B cell (primary cell): ENCODE measurements at regions not wholly inside any gene's neighbourhood (a gene's known extent, or its start where the extent isn't known, plus 50 kb on each side); places are given as distances from the start of the nearest gene placed in this dataset.
"Not testable (repeated sequence)": the region's sequence is repeated elsewhere in the genome, so short reads cannot be mapped to it uniquely, and the experiment has no call there.

Experiments
- ATAC-seq: fragments of 200-7000 bp; cut with Tn5 transposase; one replicate; pipeline ENCODE4 v1.10.0; 2021; ENCODE audit warnings: low read depth, mild to moderate bottlenecking, moderate number of reproducible peaks, moderate library complexity
- CTCF ChIA-PET: fragments of 350-600 bp; sonication (Branson Sonifier 250); formaldehyde crosslinking; loops from one replicate; lab custom pipeline; 2021; ENCODE audit warnings: antibody characterized with exemption, inconsistent platforms; lab: Charles Lee
- POLR2A ChIA-PET: fragments of 350-600 bp; sonication (Branson Sonifier 250); formaldehyde crosslinking; loops from one replicate; lab custom pipeline; 2021; ENCODE audit warnings: antibody characterized with exemption; lab: Charles Lee
- DNase-seq: peaks from one replicate; pipeline ENCODE4 v3.0.0; 2013
- H2AFZ ChIP-seq: 2 replicates; pipeline ENCODE4 v1.6.1; 2012; ENCODE audit warnings: mild to moderate bottlenecking, low read depth, low read length; ENCODE audit not compliant: insufficient read depth, poor library complexity, severe bottlenecking
- H3K27ac ChIP-seq, 2 donors: 1 replicate in 1 of 2; 2 replicates in 1 of 2; pipeline ENCODE4 v1.5.1; 2012 to 2013; ENCODE audit warnings: low read length in 2 of 2, mild to moderate bottlenecking in 2 of 2, moderate library complexity in 1 of 2
- H3K27me3 ChIP-seq, 4 experiments: fragments of 200-600 bp in 1 of 4; sonication (generic) in 1 of 4; replicated peaks in 1 of 4; 1 replicate in 2 of 4; 2 replicates in 2 of 4; pipeline versions ENCODE4 v1.6.1 to v1.7.0; 2013 to 2016; ENCODE audit warnings: low read length in 3 of 4, mild to moderate bottlenecking in 2 of 4, mixed read lengths in 1 of 4, moderate library complexity in 1 of 4; ENCODE audit not compliant: insufficient read depth in 4 of 4, control insufficient read depth in 3 of 4; ENCODE audit errors: control extremely low read depth in 1 of 4
- H3K36me3 ChIP-seq, 2 experiments: replicated peaks in 1 of 2; 1 replicate in 1 of 2; 2 replicates in 1 of 2; pipeline versions ENCODE4 v1.6.1 to v1.7.1; 2013; ENCODE audit warnings: low read length in 1 of 2; ENCODE audit not compliant: insufficient read depth in 2 of 2, control insufficient read depth in 1 of 2; ENCODE audit errors: control extremely low read depth in 1 of 2, extremely low read depth in 1 of 2
- H3K4me1 ChIP-seq, 2 donors: fragments of 200-600 bp in 1 of 2; sonication (generic) in 1 of 2; 1 replicate in 1 of 2; 2 replicates in 1 of 2; pipeline versions ENCODE4 v1.5.1 to v1.6.1; 2013 to 2017; ENCODE audit warnings: low read length in 2 of 2; ENCODE audit not compliant: control insufficient read depth in 2 of 2, insufficient read depth in 2 of 2
- H3K4me2 ChIP-seq: replicated peaks from 2 replicates; pipeline ENCODE3; 2012; ENCODE audit warnings: mild to moderate bottlenecking, low read depth, low read length; ENCODE audit not compliant: poor library complexity, severe bottlenecking
- H3K4me3 ChIP-seq, 5 experiments: fragments of 200-600 bp in 1 of 5; sonication (generic) in 1 of 5; 1 replicate in 3 of 5; 2 replicates in 2 of 5; pipeline versions ENCODE4 v1.5.1 to v1.7.0; 2011 to 2016; ENCODE audit warnings: low read length in 4 of 5, mild to moderate bottlenecking in 4 of 5, low read depth in 2 of 5, control low read depth in 1 of 5, moderate library complexity in 1 of 5; ENCODE audit not compliant: insufficient read depth in 1 of 5; ENCODE audit errors: control extremely low read depth in 1 of 5, extremely low read depth in 1 of 5
- H3K79me2 ChIP-seq: fragments of 200-600 bp; sonication (generic); one replicate; pipeline ENCODE4 v1.6.0; 2016; ENCODE audit warnings: low read length; ENCODE audit not compliant: control insufficient read depth, insufficient read depth
- H3K9ac ChIP-seq: fragments of 200-600 bp; sonication (generic); 2 replicates; pipeline ENCODE4 v1.6.1; 2017; ENCODE audit warnings: mild to moderate bottlenecking, low read length, moderate library complexity
- H3K9me3 ChIP-seq, 3 donors: one replicate each; pipeline versions ENCODE4 v1.6.1 to v1.7.1; 2013; ENCODE audit warnings: low read length in 2 of 3; ENCODE audit not compliant: control insufficient read depth in 2 of 3, insufficient read depth in 1 of 3; ENCODE audit errors: control extremely low read depth in 1 of 3
- H4K20me1 ChIP-seq: 2 replicates; pipeline ENCODE4 v1.6.0; 2012; ENCODE audit warnings: mild to moderate bottlenecking, low read length; ENCODE audit not compliant: insufficient read depth, control insufficient read depth, poor library complexity, severe bottlenecking
- H3K27ac Mint-ChIP-seq: one replicate; pipeline ENCODE4 v1.8.0; 2021; ENCODE audit warnings: mixed read lengths
- H3K27me3 Mint-ChIP-seq: one replicate; pipeline ENCODE4 v1.8.0; 2021; ENCODE audit warnings: mixed read lengths
- H3K4me1 Mint-ChIP-seq: one replicate; pipeline ENCODE4 v1.8.0; 2021; ENCODE audit warnings: mixed read lengths
- H3K4me3 Mint-ChIP-seq: one replicate; pipeline ENCODE4 v1.8.0; 2021; ENCODE audit warnings: mixed read lengths
- H3K9me3 Mint-ChIP-seq: one replicate; pipeline ENCODE4 v1.8.0; 2022; ENCODE audit warnings: mixed read lengths; ENCODE audit not compliant: insufficient read depth
- EZH2 ChIP-seq: IDR thresholded peaks from 2 replicates; pipeline ENCODE4 v1.6.1; 2012; ENCODE audit warnings: borderline replicate concordance, low read depth, mild to moderate bottlenecking, moderate library complexity, low read length; ENCODE audit not compliant: insufficient read depth, poor library complexity, severe bottlenecking
- WGBS: methylation state at CpG from one replicate; pipeline ENCODE4 v1.1.5; 2013; ENCODE audit warnings: missing lambda C conversion rate; ENCODE audit not compliant: insufficient coverage; 5-methylcytosine and 5-hydroxymethylcytosine counted together
- intact Hi-C: fragments of 100-400 bp; cut with micrococcal nuclease; formaldehyde crosslinking; loops from one replicate; pipeline ENCODE4 v1.10.0; 2022
- TF ChIP-seq, protein P1 (sequence below): fragments of 200-600 bp; IDR thresholded peaks from one replicate; pipeline ENCODE4 v1.8.0; 2022; ENCODE audit warnings: antibody characterized with exemption, mild to moderate bottlenecking

GRCh38 chr13:65677906-65678305 is 1552.2 kb downstream of the PCDH9 start:
- Histone ChIP-seq H3K4me3 (no peak overlapping the region), H4K20me1 (no peaks in the 10 kb centered on the region), H3K27ac (no peak overlapping the region), H3K36me3 (no peaks in the 10 kb centered on the region), H3K9me3 (peaks cover 0 to 6% (median 0%) of the 10 kb centered on the region in 3 donors), H3K9ac (no peak overlapping the region), H2AFZ (no peak overlapping the region), H3K79me2 (no peaks in the 10 kb centered on the region), H3K4me1 (no peaks in the 10 kb centered on the region), H3K4me2 (no peak overlapping the region), H3K27me3 (no peaks in the 10 kb centered on the region)
- peaks cover 6% of the 10 kb centered on the region for H3K9me3 Mint-ChIP-seq
- no peaks in the 10 kb centered on the region for H3K27me3 Mint-ChIP-seq
- DNase-seq (no peak), ATAC-seq (no peak)
- intact Hi-C loops, result no loop called here
- WGBS, result 50% methylated on average over 1 of the region's 1 CpG
- no peak overlapping the region for H3K27ac Mint-ChIP-seq
- TF ChIP-seq EZH2, result no peak
- TF ChIP-seq, protein P1, sequence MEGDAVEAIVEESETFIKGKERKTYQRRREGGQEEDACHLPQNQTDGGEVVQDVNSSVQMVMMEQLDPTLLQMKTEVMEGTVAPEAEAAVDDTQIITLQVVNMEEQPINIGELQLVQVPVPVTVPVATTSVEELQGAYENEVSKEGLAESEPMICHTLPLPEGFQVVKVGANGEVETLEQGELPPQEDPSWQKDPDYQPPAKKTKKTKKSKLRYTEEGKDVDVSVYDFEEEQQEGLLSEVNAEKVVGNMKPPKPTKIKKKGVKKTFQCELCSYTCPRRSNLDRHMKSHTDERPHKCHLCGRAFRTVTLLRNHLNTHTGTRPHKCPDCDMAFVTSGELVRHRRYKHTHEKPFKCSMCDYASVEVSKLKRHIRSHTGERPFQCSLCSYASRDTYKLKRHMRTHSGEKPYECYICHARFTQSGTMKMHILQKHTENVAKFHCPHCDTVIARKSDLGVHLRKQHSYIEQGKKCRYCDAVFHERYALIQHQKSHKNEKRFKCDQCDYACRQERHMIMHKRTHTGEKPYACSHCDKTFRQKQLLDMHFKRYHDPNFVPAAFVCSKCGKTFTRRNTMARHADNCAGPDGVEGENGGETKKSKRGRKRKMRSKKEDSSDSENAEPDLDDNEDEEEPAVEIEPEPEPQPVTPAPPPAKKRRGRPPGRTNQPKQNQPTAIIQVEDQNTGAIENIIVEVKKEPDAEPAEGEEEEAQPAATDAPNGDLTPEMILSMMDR, result no peak
- POLR2A ChIA-PET, result no interaction called here
- no peaks in the 10 kb centered on the region for H3K4me1 Mint-ChIP-seq
- no peak overlapping the region for H3K4me3 Mint-ChIP-seq
- CTCF ChIA-PET, result no interaction called here

- H3K36me3 ChIP-seq, CTCF ChIA-PET, POLR2A ChIA-PET, H4K20me1 ChIP-seq, H2AFZ ChIP-seq, H3K4me3 Mint-ChIP-seq, H3K27ac ChIP-seq, H3K4me1 ChIP-seq, H3K79me2 ChIP-seq, H3K27me3 Mint-ChIP-seq, DNase-seq, H3K27ac Mint-ChIP-seq, H3K4me1 Mint-ChIP-seq, H3K9ac ChIP-seq, ATAC-seq, H3K9me3 ChIP-seq, H3K4me2 ChIP-seq, H3K9me3 Mint-ChIP-seq, H3K27me3 ChIP-seq, H3K4me3 ChIP-seq, intact Hi-C loops: not testable (repeated sequence)
- WGBS, result 79% methylated on average over 5 of the region's 5 CpGs
Observed at GRCh38 chr13:65675383-65675782, 1554.8 kb downstream of the PCDH9 start.
